Adipocyte (in vitro differentiated cells): ENCODE measurements at regions not wholly inside any gene's neighbourhood (a gene's known extent, or its start where the extent isn't known, plus 50 kb on each side); places are given as distances from the start of the nearest gene placed in this dataset.
"Not testable (repeated sequence)": the region's sequence is repeated elsewhere in the genome, so short reads cannot be mapped to it uniquely, and the experiment has no call there.

Source experiments
- DNase-seq: peaks from one replicate; pipeline ENCODE4 v3.0.0-alpha.2; 2015; ENCODE audit warnings: low read depth
- H3K27me3 ChIP-seq: replicated peaks from 2 replicates; pipeline ENCODE4 v1.7.0; 2013; ENCODE audit warnings: mild to moderate bottlenecking, low read length, moderate library complexity; ENCODE audit not compliant: control insufficient read depth, insufficient read depth
- H3K36me3 ChIP-seq: 2 replicates; pipeline ENCODE4 v1.7.0; 2013; ENCODE audit warnings: low read length, mild to moderate bottlenecking, moderate library complexity; ENCODE audit not compliant: control insufficient read depth, insufficient read depth, severe bottlenecking
- H3K4me1 ChIP-seq: 2 replicates; pipeline ENCODE4 v1.7.0; 2013; ENCODE audit warnings: mild to moderate bottlenecking, low read length, moderate library complexity; ENCODE audit not compliant: control insufficient read depth, insufficient read depth
- H3K4me3 ChIP-seq: 2 replicates; pipeline ENCODE4 v1.7.0; 2013; ENCODE audit warnings: mild to moderate bottlenecking, low read length, moderate library complexity
- H3K9ac ChIP-seq: 2 replicates; pipeline ENCODE4 v1.7.0; 2013; ENCODE audit warnings: mild to moderate bottlenecking, low read length, moderate library complexity
- H3K9me3 ChIP-seq: 2 replicates; pipeline ENCODE4 v1.7.0; 2013; ENCODE audit warnings: mild to moderate bottlenecking, low read length, moderate library complexity; ENCODE audit not compliant: control insufficient read depth

DNA sequence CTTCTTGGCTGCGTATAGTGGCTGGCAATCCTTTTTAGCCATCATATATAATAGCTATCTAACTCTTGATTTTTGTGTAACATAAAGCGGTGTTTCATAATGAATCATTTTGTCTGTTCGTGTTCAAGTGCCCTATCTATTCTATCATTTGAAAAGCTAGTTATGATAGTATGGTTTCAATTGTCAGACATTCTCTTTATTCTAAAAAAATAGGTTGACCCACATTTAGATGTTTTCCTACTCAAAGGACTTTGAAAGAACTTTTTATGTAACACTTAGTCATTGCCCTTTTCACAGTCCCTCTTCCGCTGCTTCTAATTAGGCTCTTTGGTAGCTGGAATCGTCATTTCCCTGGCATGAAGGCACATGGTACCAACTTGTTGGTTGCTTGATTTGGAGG is 272.2 kb upstream of the B3GALT2 start:
- Histone ChIP-seq H3K9me3 (no peaks in the 10 kb centered on the region), H3K27me3 (no peaks in the 10 kb centered on the region), H3K9ac (no peak overlapping the region), H3K4me1 (no peaks in the 10 kb centered on the region), H3K4me3 (no peak overlapping the region), H3K36me3 (no peaks in the 10 kb centered on the region)
- no peak for DNase-seq

- no peaks in the 10 kb centered on the region for H3K9me3 ChIP-seq
- H3K36me3 ChIP-seq, result no peaks in the 10 kb centered on the region
- no peaks in the 10 kb centered on the region for H3K27me3 ChIP-seq
- DNase-seq, result peak; percentile 60
- H3K4me3 ChIP-seq, result no peak overlapping the region
- no peak overlapping the region for H3K9ac ChIP-seq
- no peaks in the 10 kb centered on the region for H3K4me1 ChIP-seq
Observed at GRCh38 chr1:193457676-193458075, 271.3 kb upstream of the B3GALT2 start.

- peak; percentile 51 for DNase-seq
- Histone ChIP-seq H3K27me3 (no peaks in the 10 kb centered on the region), H3K9ac (no peak overlapping the region), H3K9me3 (no peaks in the 10 kb centered on the region), H3K4me1 (no peaks in the 10 kb centered on the region), H3K36me3 (no peaks in the 10 kb centered on the region), H3K4me3 (no peak overlapping the region)
Observed at GRCh38 chr1:193456811-193457280, 270.4 kb upstream of the B3GALT2 start.

- Histone ChIP-seq H3K36me3 (no peaks in the 10 kb centered on the region), H3K27me3 (no peaks in the 10 kb centered on the region), H3K9me3 (no peaks in the 10 kb centered on the region), H3K4me3 (no peak overlapping the region), H3K9ac (no peak overlapping the region), H3K4me1 (no peaks in the 10 kb centered on the region)
- DNase-seq, result no peak
Observed at GRCh38 chr1:193451606-193452005, 265.2 kb upstream of the B3GALT2 start.

DNA sequence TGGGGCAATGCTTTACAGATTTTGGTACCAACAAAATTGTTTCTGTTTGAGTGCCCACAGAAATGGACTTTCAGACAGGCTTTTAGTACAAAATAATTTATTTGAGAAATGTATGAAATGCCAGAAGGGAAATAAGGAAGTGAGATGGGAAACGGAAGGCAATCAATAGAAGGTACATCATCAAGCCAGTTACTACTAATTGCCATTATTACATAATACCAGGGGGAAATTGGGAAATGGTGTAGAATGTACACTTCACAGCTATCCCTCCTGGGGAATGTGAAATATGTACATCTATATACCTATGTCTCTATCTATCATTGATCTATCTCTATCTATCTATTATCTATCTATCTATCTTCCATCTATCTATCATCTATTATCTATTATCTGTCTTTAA is 264.6 kb upstream of the B3GALT2 start:
- no peak for DNase-seq
- no peak overlapping the region for H3K9ac ChIP-seq
- no peaks in the 10 kb centered on the region for H3K9me3 ChIP-seq
- no peaks in the 10 kb centered on the region for H3K4me1 ChIP-seq
- no peak overlapping the region for H3K4me3 ChIP-seq
- H3K36me3 ChIP-seq, result no peaks in the 10 kb centered on the region
- no peaks in the 10 kb centered on the region for H3K27me3 ChIP-seq

- no peak overlapping the region for H3K9ac ChIP-seq
- no peak for DNase-seq
- no peaks in the 10 kb centered on the region for H3K4me1 ChIP-seq
- H3K9me3 ChIP-seq, result no peaks in the 10 kb centered on the region
- H3K4me3 ChIP-seq, result no peak overlapping the region
- H3K27me3 ChIP-seq, result no peaks in the 10 kb centered on the region
- no peaks in the 10 kb centered on the region for H3K36me3 ChIP-seq
Observed at GRCh38 chr1:193448682-193449461, 262.5 kb upstream of the B3GALT2 start.

DNA sequence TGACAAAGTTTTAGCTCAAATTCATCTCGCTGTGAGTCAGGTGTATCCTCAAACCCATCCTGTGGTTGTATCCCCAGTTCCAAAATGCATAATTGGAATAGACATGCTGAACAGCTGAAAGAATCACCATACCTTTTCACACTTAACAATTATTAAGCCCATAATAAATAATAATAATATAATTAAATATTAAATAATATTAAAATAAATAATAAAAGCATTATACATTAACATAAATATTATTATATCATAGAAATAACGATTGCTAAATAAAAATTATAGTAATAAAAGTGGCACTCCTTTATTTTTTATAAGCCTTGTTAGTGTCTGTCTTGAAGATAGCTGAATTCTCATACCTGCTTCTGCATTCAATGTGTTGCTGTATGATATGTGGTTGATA is 257.5 kb upstream of the B3GALT2 start:
- no peaks in the 10 kb centered on the region for H3K27me3 ChIP-seq
- DNase-seq, result no peak
- H3K9me3 ChIP-seq, result no peaks in the 10 kb centered on the region
- H3K4me3 ChIP-seq, result no peak overlapping the region
- no peaks in the 10 kb centered on the region for H3K4me1 ChIP-seq
- no peak overlapping the region for H3K9ac ChIP-seq
- H3K36me3 ChIP-seq, result no peaks in the 10 kb centered on the region

- no peak overlapping the region for H3K4me3 ChIP-seq
- H3K9ac ChIP-seq, result no peak overlapping the region
- no peaks in the 10 kb centered on the region for H3K27me3 ChIP-seq
- peaks cover 3% of the 10 kb centered on the region for H3K9me3 ChIP-seq
- no peaks in the 10 kb centered on the region for H3K36me3 ChIP-seq
- no peak for DNase-seq
- no peaks in the 10 kb centered on the region for H3K4me1 ChIP-seq
Observed at GRCh38 chr1:193438771-193439170, 252.4 kb upstream of the B3GALT2 start.

DNA sequence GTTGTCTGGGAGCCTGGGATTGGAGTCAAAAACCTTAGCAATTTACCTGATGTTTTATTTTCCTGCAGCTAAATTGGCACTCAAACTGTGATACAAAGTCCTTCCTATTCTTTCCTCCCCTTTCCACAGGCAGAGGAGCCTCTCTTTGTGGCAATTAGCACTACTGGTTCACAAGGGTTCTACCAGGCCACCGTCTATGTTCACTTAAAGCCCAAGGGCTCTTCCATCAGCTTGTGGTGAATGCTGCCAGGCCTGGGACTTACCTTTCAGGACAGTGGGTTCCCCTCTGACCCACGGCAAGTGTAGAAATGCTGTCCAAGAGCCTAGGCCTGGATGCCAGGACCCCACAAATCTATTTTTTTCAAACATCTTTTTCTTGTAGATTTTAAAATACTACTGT is 251.9 kb upstream of the B3GALT2 start:
- H3K27me3 ChIP-seq, result no peaks in the 10 kb centered on the region
- no peak for DNase-seq
- no peak overlapping the region for H3K4me3 ChIP-seq
- no peaks in the 10 kb centered on the region for H3K36me3 ChIP-seq
- H3K4me1 ChIP-seq, result no peaks in the 10 kb centered on the region
- no peak overlapping the region for H3K9ac ChIP-seq
- H3K9me3 ChIP-seq, result peaks cover 8% of the 10 kb centered on the region

- peaks cover 12% of the 10 kb centered on the region for H3K9me3 ChIP-seq
Observed at GRCh38 chr1:193437785-193438184, 251.4 kb upstream of the B3GALT2 start.

DNA sequence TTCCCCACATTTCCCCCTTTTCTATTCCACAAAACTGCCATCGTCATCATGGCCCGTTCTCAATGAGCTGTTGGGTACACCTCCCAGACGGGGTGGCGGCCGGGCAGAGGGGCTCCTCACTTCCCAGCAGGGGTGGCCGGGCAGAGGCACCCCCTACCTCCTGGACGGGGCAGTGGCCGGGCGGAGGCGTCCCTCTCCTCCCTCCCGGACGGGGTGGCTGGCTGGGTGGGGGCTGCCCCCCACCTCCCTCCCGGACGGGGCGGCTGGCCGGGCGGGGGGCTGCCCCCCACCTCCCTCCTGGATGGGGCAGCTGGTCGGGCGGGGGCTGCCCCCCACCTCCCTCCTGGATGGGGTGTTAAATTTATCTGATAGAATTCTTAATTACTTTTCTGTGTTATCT is 250.9 kb upstream of the B3GALT2 start:
- H3K4me1 ChIP-seq, H3K9ac ChIP-seq, H3K27me3 ChIP-seq, H3K36me3 ChIP-seq, H3K4me3 ChIP-seq, DNase-seq: not testable (repeated sequence)
- H3K9me3 ChIP-seq, result peaks cover 12% of the 10 kb centered on the region

More at GRCh38 chr1:193437785-193438184, 251.4 kb upstream of the B3GALT2 start:
- Histone ChIP-seq H3K4me3 (no peak overlapping the region), H3K36me3 (no peaks in the 10 kb centered on the region), H3K27me3 (no peaks in the 10 kb centered on the region), H3K9ac (no peak overlapping the region), H3K4me1 (no peaks in the 10 kb centered on the region)
- no peak for DNase-seq

- Histone ChIP-seq H3K4me3 (no peak overlapping the region), H3K4me1 (no peaks in the 10 kb centered on the region), H3K27me3 (no peaks in the 10 kb centered on the region), H3K36me3 (no peaks in the 10 kb centered on the region), H3K9ac (no peak overlapping the region), H3K9me3 (peaks cover 12% of the 10 kb centered on the region)
- no peak for DNase-seq
Observed at GRCh38 chr1:193435781-193436180, 249.4 kb upstream of the B3GALT2 start.
